ENCODE measurements at regions not wholly inside any gene's neighbourhood (a gene's known extent, or its start where the extent isn't known, plus 50 kb on each side); places are given as distances from the start of the nearest gene placed in this dataset.

DNA sequence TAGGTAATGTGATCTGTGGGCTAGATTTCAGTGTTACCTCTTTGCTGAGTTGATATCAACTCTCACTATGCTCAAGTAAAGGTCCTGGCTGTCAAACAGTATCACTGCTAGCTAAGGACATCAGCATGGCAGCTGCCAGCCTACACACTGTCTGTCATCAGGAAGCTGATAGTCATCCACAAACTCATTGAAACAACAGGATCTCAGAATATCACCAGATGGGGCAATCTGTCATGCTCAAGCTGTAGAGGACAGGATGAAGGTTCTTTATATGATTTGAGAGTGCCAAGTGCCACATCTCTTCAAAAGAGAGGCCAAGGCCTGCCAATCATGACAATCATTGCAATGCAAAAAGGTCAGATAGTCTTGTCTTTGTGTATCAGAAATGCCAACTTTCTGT, 811.5 kb upstream of the SEL1L start:
- TF ChIP-seq, protein P1, sequence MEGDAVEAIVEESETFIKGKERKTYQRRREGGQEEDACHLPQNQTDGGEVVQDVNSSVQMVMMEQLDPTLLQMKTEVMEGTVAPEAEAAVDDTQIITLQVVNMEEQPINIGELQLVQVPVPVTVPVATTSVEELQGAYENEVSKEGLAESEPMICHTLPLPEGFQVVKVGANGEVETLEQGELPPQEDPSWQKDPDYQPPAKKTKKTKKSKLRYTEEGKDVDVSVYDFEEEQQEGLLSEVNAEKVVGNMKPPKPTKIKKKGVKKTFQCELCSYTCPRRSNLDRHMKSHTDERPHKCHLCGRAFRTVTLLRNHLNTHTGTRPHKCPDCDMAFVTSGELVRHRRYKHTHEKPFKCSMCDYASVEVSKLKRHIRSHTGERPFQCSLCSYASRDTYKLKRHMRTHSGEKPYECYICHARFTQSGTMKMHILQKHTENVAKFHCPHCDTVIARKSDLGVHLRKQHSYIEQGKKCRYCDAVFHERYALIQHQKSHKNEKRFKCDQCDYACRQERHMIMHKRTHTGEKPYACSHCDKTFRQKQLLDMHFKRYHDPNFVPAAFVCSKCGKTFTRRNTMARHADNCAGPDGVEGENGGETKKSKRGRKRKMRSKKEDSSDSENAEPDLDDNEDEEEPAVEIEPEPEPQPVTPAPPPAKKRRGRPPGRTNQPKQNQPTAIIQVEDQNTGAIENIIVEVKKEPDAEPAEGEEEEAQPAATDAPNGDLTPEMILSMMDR (IDR thresholded peaks at IDR 0.05; ENCODE audit: low read depth, low read length): no peak
- no peak for TF ChIP-seq POLR2A (IDR thresholded peaks at IDR 0.05; ENCODE audit: extremely low read depth, insufficient read length)

All from NB4 (cell line).